ENCODE measurements at regions not wholly inside any gene's neighbourhood (a gene's known extent, or its start where the extent isn't known, plus 50 kb on each side); places are given as distances from the start of the nearest gene placed in this dataset.

DNA sequence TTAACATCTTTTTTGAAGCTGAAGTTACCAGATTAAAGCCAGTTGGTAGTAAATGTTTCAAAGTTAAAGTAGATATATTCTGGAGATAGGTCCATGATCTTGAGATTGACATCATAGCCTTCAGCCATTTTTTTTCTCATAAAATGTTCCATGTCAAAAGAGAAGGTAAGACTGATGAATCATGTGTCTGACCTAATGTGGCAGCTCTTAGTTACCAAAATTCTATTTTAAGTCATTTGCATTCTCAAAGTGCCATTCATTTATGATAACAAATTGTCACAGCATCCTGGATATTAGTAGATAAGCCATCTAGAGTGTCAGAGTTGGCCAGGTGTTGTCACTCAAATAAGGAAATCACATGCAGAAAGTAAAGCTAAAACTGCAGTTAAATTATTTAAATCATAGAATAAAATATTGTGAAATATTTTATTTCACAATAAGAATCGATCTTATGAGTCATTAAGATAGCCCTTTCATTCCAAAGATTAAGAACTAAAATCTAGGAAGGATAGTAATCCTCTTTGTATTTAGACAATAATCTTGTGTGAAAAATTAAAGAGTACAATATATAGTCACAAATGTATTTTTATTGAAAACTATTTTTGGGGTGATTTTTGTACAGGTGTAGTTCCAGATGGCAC is 65.7 kb upstream of the ADAD1 start:
- no peaks in the 10 kb centered on the region for H3K9me3 ChIP-seq
- intact Hi-C loops (cut with DNase I): no loop called here
- DNase-seq: no peak
- peaks cover 12 to 23% of the 10 kb centered on the region in 2 donors for H3K36me3 ChIP-seq
- H3K4me1 ChIP-seq: no peaks in the 10 kb centered on the region
- H3K4me3 ChIP-seq (replicated peaks in 1 of 3): no peak overlapping the region
- no peak overlapping the region for H3K27ac ChIP-seq
- 93 to 99% methylated on average over 1 of the region's 1 CpG for WGBS, 2 donors
- no peak for TF ChIP-seq POLR2A (IDR thresholded peaks at IDR 0.05)
- TF ChIP-seq, protein P1, sequence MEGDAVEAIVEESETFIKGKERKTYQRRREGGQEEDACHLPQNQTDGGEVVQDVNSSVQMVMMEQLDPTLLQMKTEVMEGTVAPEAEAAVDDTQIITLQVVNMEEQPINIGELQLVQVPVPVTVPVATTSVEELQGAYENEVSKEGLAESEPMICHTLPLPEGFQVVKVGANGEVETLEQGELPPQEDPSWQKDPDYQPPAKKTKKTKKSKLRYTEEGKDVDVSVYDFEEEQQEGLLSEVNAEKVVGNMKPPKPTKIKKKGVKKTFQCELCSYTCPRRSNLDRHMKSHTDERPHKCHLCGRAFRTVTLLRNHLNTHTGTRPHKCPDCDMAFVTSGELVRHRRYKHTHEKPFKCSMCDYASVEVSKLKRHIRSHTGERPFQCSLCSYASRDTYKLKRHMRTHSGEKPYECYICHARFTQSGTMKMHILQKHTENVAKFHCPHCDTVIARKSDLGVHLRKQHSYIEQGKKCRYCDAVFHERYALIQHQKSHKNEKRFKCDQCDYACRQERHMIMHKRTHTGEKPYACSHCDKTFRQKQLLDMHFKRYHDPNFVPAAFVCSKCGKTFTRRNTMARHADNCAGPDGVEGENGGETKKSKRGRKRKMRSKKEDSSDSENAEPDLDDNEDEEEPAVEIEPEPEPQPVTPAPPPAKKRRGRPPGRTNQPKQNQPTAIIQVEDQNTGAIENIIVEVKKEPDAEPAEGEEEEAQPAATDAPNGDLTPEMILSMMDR (IDR thresholded peaks at IDR 0.05): no peak
- H3K27me3 ChIP-seq: no peaks in the 10 kb centered on the region

DNA sequence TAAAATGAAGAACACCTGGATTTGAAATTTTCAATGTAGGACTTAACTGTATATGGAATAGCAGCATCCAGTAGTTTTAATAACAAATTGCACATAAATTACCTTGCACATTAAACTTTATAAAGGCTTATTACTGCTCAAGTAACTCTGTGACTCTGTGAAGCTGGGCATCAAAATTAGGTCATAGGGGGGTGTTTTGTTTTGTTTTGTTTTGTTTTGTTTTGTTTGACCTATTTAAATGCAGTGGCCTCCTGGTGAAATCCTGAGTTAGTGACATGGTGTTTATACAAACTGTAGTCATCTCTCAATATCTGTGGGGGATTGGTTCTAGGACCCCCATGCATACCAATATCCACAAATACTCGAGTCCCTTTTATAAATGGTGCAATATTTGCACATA is 51.9 kb upstream of the ADAD1 start:
- Histone ChIP-seq H3K9me3 (no peaks in the 10 kb centered on the region), H3K36me3 (peaks cover 0 to 2% of the 10 kb centered on the region in 2 donors), H3K27me3 (no peaks in the 10 kb centered on the region), H3K4me3 (replicated peaks in 1 of 3) (no peak overlapping the region), H3K27ac (no peak overlapping the region), H3K4me1 (no peaks in the 10 kb centered on the region)
- TF ChIP-seq, protein P1 (IDR thresholded peaks at IDR 0.05): no peak
- TF ChIP-seq POLR2A (IDR thresholded peaks at IDR 0.05): no peak
- intact Hi-C loops (cut with DNase I): no loop called here
- WGBS, 2 donors: 91 to 97% methylated on average over 1 of the region's 1 CpG
- DNase-seq: no peak

DNA sequence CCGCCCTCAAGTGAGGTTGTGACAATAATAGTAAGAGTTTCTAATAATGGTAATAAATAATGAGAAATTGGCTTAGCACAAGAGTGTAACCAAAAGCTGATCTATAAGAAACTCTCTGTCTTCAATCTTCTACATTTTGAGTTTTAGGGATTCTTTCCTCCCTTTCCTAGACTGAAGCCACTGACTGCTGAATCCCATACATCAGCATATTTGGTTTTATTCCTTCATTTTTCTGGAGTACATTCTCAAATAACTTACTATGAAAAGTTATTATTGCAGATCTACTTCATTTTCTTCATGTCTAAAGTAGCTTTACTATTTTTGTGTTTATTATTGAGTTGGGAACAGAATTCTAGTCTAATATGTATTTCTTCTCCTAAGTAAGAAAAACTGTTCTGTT is 49.9 kb upstream of the ADAD1 start:
- H3K27me3 ChIP-seq: no peaks in the 10 kb centered on the region
- H3K4me3 ChIP-seq (replicated peaks in 1 of 3): no peak overlapping the region
- H3K36me3 ChIP-seq: peaks cover 0 to 10% of the 10 kb centered on the region in 2 donors
- no peak for DNase-seq
- 93 to 96% methylated on average over 1 of the region's 1 CpG for WGBS, 2 donors
- H3K27ac ChIP-seq: no peak overlapping the region
- intact Hi-C loops (cut with DNase I): no loop called here
- TF ChIP-seq, protein P1 (IDR thresholded peaks at IDR 0.05): no peak
- TF ChIP-seq POLR2A (IDR thresholded peaks at IDR 0.05): no peak
- no peaks in the 10 kb centered on the region for H3K4me1 ChIP-seq
- H3K9me3 ChIP-seq: no peaks in the 10 kb centered on the region

All from thyroid gland (tissue), 4 donors.